Common myeloid progenitor, CD34-positive (primary cell): ENCODE measurements at regions not wholly inside any gene's neighbourhood (a gene's known extent, or its start where the extent isn't known, plus 50 kb on each side); places are given as distances from the start of the nearest gene placed in this dataset.

Experiments used
- CTCF ChIA-PET: fragments of 350-600 bp; sonication (Branson Sonifier 250); formaldehyde crosslinking; loops from one replicate; lab custom pipeline; 2021; ENCODE audit warnings: antibody characterized with exemption; lab: Charles Lee
- POLR2A ChIA-PET: fragments of 350-600 bp; sonication (Branson Sonifier 250); formaldehyde crosslinking; loops from one replicate; lab custom pipeline; 2021; ENCODE audit warnings: antibody characterized with exemption; lab: Charles Lee
- DNase-seq, 3 donors: peaks; one replicate each; pipeline versions ENCODE4 v3.0.0 to v3.0.0-alpha.2; 2013
- H3K27ac ChIP-seq, 2 experiments: 1 replicate in 1 of 2; 2 replicates in 1 of 2; pipeline ENCODE4 v1.7.0; 2013; ENCODE audit warnings: inconsistent platforms in 2 of 2, low read length in 2 of 2, mild to moderate bottlenecking in 2 of 2, low read depth in 1 of 2, moderate library complexity in 1 of 2; ENCODE audit not compliant: severe bottlenecking in 2 of 2, insufficient read depth in 1 of 2, poor library complexity in 1 of 2
- H3K27me3 ChIP-seq, 5 experiments: replicated peaks in 2 of 5; 1 replicate in 3 of 5; 2 replicates in 2 of 5; pipeline versions ENCODE4 v1.6.1 to v1.7.0; 2013; ENCODE audit warnings: low read length in 4 of 5, mild to moderate bottlenecking in 2 of 5, moderate library complexity in 2 of 5, inconsistent platforms in 1 of 5; ENCODE audit not compliant: insufficient read depth in 5 of 5, control insufficient read depth in 4 of 5
- H3K36me3 ChIP-seq, 4 experiments: 1 replicate in 2 of 4; 2 replicates in 2 of 4; pipeline versions ENCODE4 v1.6.1 to v1.7.0; 2013; ENCODE audit warnings: low read length in 3 of 4, control low read depth in 1 of 4, mild to moderate bottlenecking in 1 of 4; ENCODE audit not compliant: control insufficient read depth in 4 of 4, insufficient read depth in 4 of 4
- H3K4me1 ChIP-seq, 4 experiments: 1 replicate in 3 of 4; 2 replicates in 1 of 4; pipeline versions ENCODE4 v1.6.1 to v1.7.1; 2013; ENCODE audit warnings: low read length in 3 of 4, mild to moderate bottlenecking in 3 of 4, control low read depth in 1 of 4, inconsistent platforms in 1 of 4, moderate library complexity in 1 of 4; ENCODE audit not compliant: control insufficient read depth in 4 of 4, insufficient read depth in 4 of 4; ENCODE audit errors: control extremely low read depth in 1 of 4
- H3K4me3 ChIP-seq, 7 experiments: 1 replicate in 4 of 7; 2 replicates in 3 of 7; pipeline versions ENCODE4 v1.5.1 to v1.7.0; 2013; ENCODE audit warnings: mild to moderate bottlenecking in 7 of 7, low read length in 6 of 7, moderate library complexity in 6 of 7, inconsistent platforms in 2 of 7, low read depth in 2 of 7, control low read depth in 1 of 7; ENCODE audit not compliant: insufficient read depth in 4 of 7, control insufficient read depth in 1 of 7; ENCODE audit errors: extremely low read depth in 1 of 7
- H3K9me3 ChIP-seq, 5 experiments: 1 replicate in 4 of 5; 2 replicates in 1 of 5; pipeline versions ENCODE4 v1.6.1 to v1.7.1; 2013; ENCODE audit warnings: low read length in 4 of 5, mild to moderate bottlenecking in 2 of 5, inconsistent platforms in 1 of 5, low read depth in 1 of 5, moderate library complexity in 1 of 5; ENCODE audit not compliant: control insufficient read depth in 4 of 5, insufficient read depth in 2 of 5; ENCODE audit errors: control extremely low read depth in 1 of 5
- WGBS: methylation state at CpG from one replicate; pipeline ENCODE4 v1.1.5; 2013; ENCODE audit not compliant: insufficient coverage; 5-methylcytosine and 5-hydroxymethylcytosine counted together

DNA sequence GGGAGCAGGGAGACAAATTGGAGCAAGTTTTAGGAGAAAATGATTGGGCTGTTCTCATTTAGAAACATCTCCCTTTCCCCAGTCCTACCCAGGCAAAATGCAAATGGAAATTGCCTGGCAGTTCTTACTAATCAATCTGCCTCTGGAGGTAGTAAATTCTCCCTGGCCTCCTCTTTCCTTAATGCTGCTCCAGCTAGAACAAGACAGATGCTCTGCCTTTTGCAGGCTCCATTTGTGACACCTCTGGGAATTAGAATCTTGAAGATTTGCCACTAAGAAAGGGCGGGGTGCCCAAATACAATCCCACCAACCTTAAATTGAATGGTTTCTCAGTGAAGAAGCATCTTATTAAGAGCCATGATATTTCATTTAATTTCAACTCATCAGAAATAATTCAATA is 377.7 kb upstream of the CDH11 start:
- no peaks in the 10 kb centered on the region for H3K9me3 ChIP-seq
- no CpG with 5 or more reads among the region's 1 CpG for WGBS
- no peaks in the 10 kb centered on the region for H3K36me3 ChIP-seq
- H3K27ac ChIP-seq, result no peak overlapping the region
- CTCF ChIA-PET, result no interaction called here
- POLR2A ChIA-PET, result no interaction called here
- peaks cover 0 to 5% (median 2%) of the 10 kb centered on the region in 5 experiments for H3K27me3 ChIP-seq
- no peaks in the 10 kb centered on the region for H3K4me1 ChIP-seq
- H3K4me3 ChIP-seq, result no peak overlapping the region
- DNase-seq, result no peak

DNA sequence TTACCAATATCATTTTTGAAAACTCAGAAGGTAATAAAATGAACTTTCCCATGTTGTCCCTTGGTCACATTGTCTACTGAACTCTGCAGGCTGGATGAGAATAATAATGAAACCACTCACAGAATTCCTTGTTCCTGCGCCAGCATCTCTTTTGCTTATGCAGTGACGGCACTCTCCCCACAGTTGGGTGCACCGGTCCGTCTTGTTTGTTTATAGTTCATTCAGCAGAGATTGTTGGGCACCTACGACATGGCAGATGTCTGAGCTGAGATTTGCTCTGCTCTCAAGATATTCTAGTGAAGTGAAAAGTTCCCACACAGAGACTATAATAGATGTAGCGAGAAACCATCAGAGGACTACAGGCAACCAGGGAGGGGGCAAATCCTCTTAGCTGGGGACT is 375.7 kb upstream of the CDH11 start:
- Histone ChIP-seq H3K4me1 (no peaks in the 10 kb centered on the region), H3K27me3 (peaks cover 0 to 5% (median 2%) of the 10 kb centered on the region in 5 experiments), H3K4me3 (no peak overlapping the region), H3K27ac (no peak overlapping the region), H3K36me3 (no peaks in the 10 kb centered on the region), H3K9me3 (no peaks in the 10 kb centered on the region)
- no peak for DNase-seq
- ChIA-PET POLR2A (no interaction called here), CTCF (no interaction called here)
- WGBS, result 78% methylated on average over 3 of the region's 6 CpGs

DNA sequence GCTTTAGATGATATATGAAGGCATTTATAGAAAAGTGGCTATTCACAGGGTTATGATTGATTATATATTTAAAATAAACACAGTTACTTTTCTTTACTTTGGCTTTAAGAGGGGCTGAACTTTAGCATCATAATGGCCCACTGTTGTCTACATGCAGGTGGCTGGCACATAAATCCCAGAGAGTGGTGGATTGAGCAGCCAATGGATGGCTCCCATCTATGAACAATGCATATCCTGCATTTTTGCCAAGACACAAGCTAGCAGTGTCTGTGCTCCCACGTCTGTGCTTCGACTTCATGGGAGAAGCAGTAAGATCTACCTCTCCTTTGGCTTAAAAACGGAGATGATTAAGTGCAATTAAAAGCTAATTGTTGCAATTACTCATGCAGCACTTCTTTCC is 373.2 kb upstream of the CDH11 start:
- ChIA-PET CTCF (no interaction called here), POLR2A (no interaction called here)
- Histone ChIP-seq H3K27ac (no peak overlapping the region), H3K27me3 (peaks cover 0 to 2% (median under 1%) of the 10 kb centered on the region in 5 experiments), H3K36me3 (no peaks in the 10 kb centered on the region), H3K9me3 (no peaks in the 10 kb centered on the region), H3K4me1 (no peaks in the 10 kb centered on the region), H3K4me3 (no peak overlapping the region)
- WGBS, result 89% methylated on average over 3 of the region's 3 CpGs
- DNase-seq, result no peak

DNA sequence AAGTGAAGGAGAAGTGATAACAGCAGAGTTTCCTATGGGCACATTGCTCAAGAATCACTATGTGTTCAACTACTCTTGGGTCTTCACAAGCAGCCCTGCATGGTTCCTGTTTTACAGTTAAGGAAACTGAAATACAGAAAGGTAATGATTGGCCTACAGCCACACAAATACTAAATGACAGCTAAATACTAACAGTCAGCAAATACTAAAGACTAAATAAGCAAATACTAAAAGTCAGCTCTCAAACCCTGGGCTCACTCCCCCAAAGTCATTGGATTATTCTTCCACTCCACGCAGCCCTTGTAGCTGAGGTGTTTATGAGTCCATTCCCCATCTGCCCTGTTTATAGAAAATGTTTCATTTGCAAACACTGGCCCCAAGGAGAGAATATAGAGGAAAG is 372.7 kb upstream of the CDH11 start:
- Histone ChIP-seq H3K27ac (no peak overlapping the region), H3K27me3 (peaks cover 0 to 2% (median 0%) of the 10 kb centered on the region in 5 experiments), H3K4me3 (no peak overlapping the region), H3K9me3 (no peaks in the 10 kb centered on the region), H3K4me1 (no peaks in the 10 kb centered on the region), H3K36me3 (no peaks in the 10 kb centered on the region)
- no CpG with 5 or more reads among the region's 1 CpG for WGBS
- DNase-seq, result no peak
- ChIA-PET CTCF (no interaction called here), POLR2A (no interaction called here)

DNA sequence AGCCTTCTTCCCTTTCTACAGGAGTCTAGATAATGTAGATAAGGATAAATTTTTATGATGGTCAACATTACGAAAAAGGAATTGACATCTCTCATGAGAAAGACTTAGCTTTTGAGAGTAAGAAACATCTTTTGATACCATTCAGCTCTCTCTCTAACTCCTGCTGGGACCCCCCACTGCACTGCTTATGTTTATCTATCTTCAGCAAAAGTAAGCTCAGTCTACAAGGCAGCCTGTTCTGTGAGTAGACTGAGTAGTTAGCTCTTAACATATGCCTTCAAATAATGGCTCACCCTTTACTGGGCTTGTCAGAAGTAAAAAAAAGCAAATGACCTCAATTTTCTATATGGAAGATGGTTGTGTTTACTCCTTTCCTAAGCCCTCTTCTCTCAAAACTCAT is 372.2 kb upstream of the CDH11 start:
- no CpG with 5 or more reads among the region's 1 CpG for WGBS
- Histone ChIP-seq H3K36me3 (no peaks in the 10 kb centered on the region), H3K4me1 (no peaks in the 10 kb centered on the region), H3K27ac (no peak overlapping the region), H3K9me3 (no peaks in the 10 kb centered on the region), H3K4me3 (no peak overlapping the region), H3K27me3 (no peaks in the 10 kb centered on the region)
- CTCF ChIA-PET, result no interaction called here
- POLR2A ChIA-PET, result no interaction called here
- DNase-seq, result no peak

DNA sequence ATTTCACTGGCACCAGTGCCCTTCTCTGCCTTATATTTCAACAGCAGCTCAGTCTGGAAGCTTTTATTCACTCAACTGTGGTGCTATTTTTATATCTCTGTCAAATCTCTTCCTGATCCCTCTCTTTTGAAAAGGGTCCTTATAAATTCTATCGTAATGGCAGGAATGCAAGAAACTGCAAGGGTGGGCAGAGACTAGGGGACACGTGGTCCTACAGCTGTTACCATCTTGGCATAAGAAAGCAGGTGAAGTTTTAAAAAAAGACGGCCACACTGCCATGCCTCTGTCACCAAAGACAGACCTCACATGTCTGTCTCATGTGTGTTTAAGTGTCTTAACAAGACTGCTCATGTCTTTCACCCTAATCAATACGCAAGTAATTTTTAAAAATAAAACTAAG is 368.4 kb upstream of the CDH11 start:
- no peak overlapping the region for H3K27ac ChIP-seq
- no peak for DNase-seq
- 97% methylated on average over 3 of the region's 4 CpGs for WGBS
- ChIA-PET CTCF (no interaction called here), POLR2A (no interaction called here)
- H3K36me3 ChIP-seq, result no peaks in the 10 kb centered on the region
- peaks cover 0 to 4% (median 0%) of the 10 kb centered on the region in 5 experiments for H3K27me3 ChIP-seq
- no peaks in the 10 kb centered on the region for H3K9me3 ChIP-seq
- H3K4me3 ChIP-seq, result no peak overlapping the region
- no peaks in the 10 kb centered on the region for H3K4me1 ChIP-seq

DNA sequence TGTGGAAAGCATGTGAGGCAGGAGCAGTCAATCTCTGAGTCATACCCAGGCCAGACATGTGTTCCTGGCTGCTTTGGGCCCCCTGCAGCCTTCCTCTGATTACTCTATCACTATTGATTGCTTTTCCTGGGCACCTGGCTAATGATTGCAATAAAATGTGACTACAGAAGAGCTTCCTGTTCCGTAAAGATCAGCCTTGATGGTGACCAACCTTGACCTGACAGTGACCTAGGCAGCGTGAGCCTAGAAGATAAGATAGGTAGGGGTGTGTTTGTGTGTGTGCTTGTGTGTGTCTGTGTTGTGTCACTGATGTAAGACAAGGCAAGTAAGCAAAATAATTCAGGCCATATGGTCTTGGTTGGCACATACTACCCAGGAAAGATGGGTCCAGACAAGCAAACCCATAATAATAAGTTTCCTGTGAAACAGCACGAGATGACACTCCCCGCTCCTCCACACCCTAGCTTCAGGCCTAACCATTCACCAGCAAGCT is 367.7 kb upstream of the CDH11 start:
- H3K4me3 ChIP-seq, result no peak overlapping the region
- no peak for DNase-seq
- H3K27me3 ChIP-seq, result peaks cover 0 to 4% (median 0%) of the 10 kb centered on the region in 5 experiments
- H3K9me3 ChIP-seq, result no peaks in the 10 kb centered on the region
- WGBS, result 79% methylated on average over 4 of the region's 4 CpGs
- POLR2A ChIA-PET, result no interaction called here
- H3K36me3 ChIP-seq, result no peaks in the 10 kb centered on the region
- H3K4me1 ChIP-seq, result no peaks in the 10 kb centered on the region
- CTCF ChIA-PET, result no interaction called here
- no peak overlapping the region for H3K27ac ChIP-seq
